ENCODE measurements at regions not wholly inside any gene's neighbourhood (a gene's known extent, or its start where the extent isn't known, plus 50 kb on each side); places are given as distances from the start of the nearest gene placed in this dataset.

GRCh38 chr13:33891196-33891742 is 73.3 kb downstream of the RFC3 start:
- peaks cover 14 to 28% (median 21%) of the 10 kb centered on the region in 7 donors for H3K9me3 Mint-ChIP-seq
- peaks cover 11 to 16% of the 10 kb centered on the region in 2 donors for H3K9me3 ChIP-seq (replicated peaks in 1 of 2; ENCODE audit: control insufficient read depth in 1 of 2, insufficient read depth in 1 of 2, low read length in 2 of 2)

GRCh38 chr13:33893559-33893958 is 75.6 kb downstream of the RFC3 start:
- Histone ChIP-seq H3K79me2 (ENCODE audit: insufficient read depth, low read length) (no peaks in the 10 kb centered on the region), H3K4me2 (replicated peaks; ENCODE audit: extremely low read depth, low read length, poor library complexity, severe bottlenecking) (no peak overlapping the region), H3K9me3 (replicated peaks in 1 of 2; ENCODE audit: control insufficient read depth in 1 of 2, insufficient read depth in 1 of 2, low read length in 2 of 2) (peaks cover 14 to 23% of the 10 kb centered on the region in 2 donors), H2AFZ (ENCODE audit: insufficient read depth, low read depth, low read length, poor library complexity, severe bottlenecking) (no peak overlapping the region), H4K20me1 (ENCODE audit: insufficient read depth, low read length) (no peaks in the 10 kb centered on the region), H3K36me3 (replicated peaks in 1 of 2; ENCODE audit: control insufficient read depth in 1 of 2, insufficient read depth in 2 of 2, low read length in 2 of 2) (no peaks in the 10 kb centered on the region), H3K4me1 (ENCODE audit: control insufficient read depth in 1 of 2, insufficient read depth in 2 of 2, low read length in 2 of 2) (no peaks in the 10 kb centered on the region), H3K27ac (ENCODE audit: low read depth in 1 of 2, low read length in 2 of 2) (no peak overlapping the region), H3K4me3 (replicated peaks in 1 of 3; ENCODE audit: low read depth in 2 of 3, low read length in 3 of 3) (no peak overlapping the region), H3K27me3 (ENCODE audit: control insufficient read depth in 2 of 2, insufficient read depth in 2 of 2, low read length in 2 of 2) (no peaks in the 10 kb centered on the region), H3K9ac (ENCODE audit: insufficient read depth, low read length, poor library complexity, severe bottlenecking) (no peak overlapping the region)
- intact Hi-C loops (cut with micrococcal nuclease): no loop called here
- no peaks in the 10 kb centered on the region for H3K36me3 Mint-ChIP-seq
- peaks cover 0 to 3% (median 0%) of the 10 kb centered on the region in 3 donors for H3K27me3 Mint-ChIP-seq (ENCODE audit: low read depth in 3 of 3)
- no peak for TF ChIP-seq CTCF (IDR thresholded peaks at IDR 0.05)
- no peak for DNase-seq
- H3K9me3 Mint-ChIP-seq: peaks cover 16 to 34% (median 25%) of the 10 kb centered on the region in 7 donors
- no peak overlapping the region for H3K4me3 Mint-ChIP-seq
- no peak overlapping the region for H3K27ac Mint-ChIP-seq
- H3K4me1 Mint-ChIP-seq: no peaks in the 10 kb centered on the region

More at GRCh38 chr13:33891196-33891742, 73.3 kb downstream of the RFC3 start:
- Mint-ChIP-seq H3K27me3 (ENCODE audit: low read depth in 3 of 3) (peaks cover 0 to 3% (median 0%) of the 10 kb centered on the region in 3 donors), H3K4me1 (no peaks in the 10 kb centered on the region), H3K36me3 (no peaks in the 10 kb centered on the region), H3K27ac (no peak overlapping the region), H3K4me3 (no peak overlapping the region)
- TF ChIP-seq CTCF (IDR thresholded peaks at IDR 0.05): no peak
- Histone ChIP-seq H3K36me3 (replicated peaks in 1 of 2; ENCODE audit: control insufficient read depth in 1 of 2, insufficient read depth in 2 of 2, low read length in 2 of 2) (no peaks in the 10 kb centered on the region), H2AFZ (ENCODE audit: insufficient read depth, low read depth, low read length, poor library complexity, severe bottlenecking) (no peak overlapping the region), H3K27ac (ENCODE audit: low read depth in 1 of 2, low read length in 2 of 2) (no peak overlapping the region), H3K4me3 (replicated peaks in 1 of 3; ENCODE audit: low read depth in 2 of 3, low read length in 3 of 3) (no peak overlapping the region), H3K4me1 (ENCODE audit: control insufficient read depth in 1 of 2, insufficient read depth in 2 of 2, low read length in 2 of 2) (no peaks in the 10 kb centered on the region), H3K79me2 (ENCODE audit: insufficient read depth, low read length) (no peaks in the 10 kb centered on the region), H3K27me3 (ENCODE audit: control insufficient read depth in 2 of 2, insufficient read depth in 2 of 2, low read length in 2 of 2) (no peaks in the 10 kb centered on the region), H3K9ac (ENCODE audit: insufficient read depth, low read length, poor library complexity, severe bottlenecking) (no peak overlapping the region), H3K4me2 (replicated peaks; ENCODE audit: extremely low read depth, low read length, poor library complexity, severe bottlenecking) (no peak overlapping the region), H4K20me1 (ENCODE audit: insufficient read depth, low read length) (no peaks in the 10 kb centered on the region)
- intact Hi-C loops (cut with micrococcal nuclease): no loop called here
- no peak for DNase-seq
